HG03135 (cell line): ENCODE measurements at regions not wholly inside any gene's neighbourhood (a gene's known extent, or its start where the extent isn't known, plus 50 kb on each side); places are given as distances from the start of the nearest gene placed in this dataset.
"Not testable (repeated sequence)": the region's sequence is repeated elsewhere in the genome, so short reads cannot be mapped to it uniquely, and the experiment has no call there.

Source experiments
- ATAC-seq: cut with Tn5 transposase; IDR thresholded peaks from one replicate; pipeline ENCODE4 v1.9.1; 2021; ENCODE audit warnings: mild to moderate bottlenecking, moderate library complexity; ENCODE audit not compliant: unreplicated experiment

- ATAC-seq = no peak
Observed at GRCh38 chr15:70378126-70379031, 280.7 kb upstream of the TLE3 start.

GRCh38 chr15:70376929-70377691 is 279.4 kb upstream of the TLE3 start:
- ATAC-seq = no peak

- no peak for ATAC-seq
Observed at GRCh38 chr15:70376031-70376928, 278.6 kb upstream of the TLE3 start.

GRCh38 chr15:70375586-70375985 is 277.9 kb upstream of the TLE3 start:
- no peak for ATAC-seq

GRCh38 chr15:70375006-70375431 is 277.3 kb upstream of the TLE3 start:
- ATAC-seq = no peak

- ATAC-seq = no peak
Observed at GRCh38 chr15:70374096-70374495, 276.4 kb upstream of the TLE3 start.

GRCh38 chr15:70373439-70373838 is 275.7 kb upstream of the TLE3 start:
- not testable (repeated sequence) for ATAC-seq

- ATAC-seq = not testable (repeated sequence)
Observed at GRCh38 chr15:70367913-70368705, 270.4 kb upstream of the TLE3 start.

- not testable (repeated sequence) for ATAC-seq
Observed at GRCh38 chr15:70364023-70364422, 266.3 kb upstream of the TLE3 start.

- ATAC-seq = no peak
Observed at GRCh38 chr15:70362886-70363285, 265.2 kb upstream of the TLE3 start.

GRCh38 chr15:70362350-70362749 is 264.6 kb upstream of the TLE3 start:
- ATAC-seq = no peak

GRCh38 chr15:70361891-70362290 is 264.2 kb upstream of the TLE3 start:
- no peak for ATAC-seq

GRCh38 chr15:70361106-70361505 is 263.4 kb upstream of the TLE3 start:
- ATAC-seq = no peak

- no peak for ATAC-seq
Observed at GRCh38 chr15:70358871-70359647, 261.3 kb upstream of the TLE3 start.

GRCh38 chr15:70358011-70358819 is 260.5 kb upstream of the TLE3 start:
- ATAC-seq = no peak

GRCh38 chr15:70357453-70357852 is 259.7 kb upstream of the TLE3 start:
- ATAC-seq = no peak

- ATAC-seq = no peak
Observed at GRCh38 chr15:70356919-70357318, 259.2 kb upstream of the TLE3 start.

GRCh38 chr15:70356062-70356860 is 258.5 kb upstream of the TLE3 start:
- ATAC-seq = no peak
